ENCODE measurements at regions not wholly inside any gene's neighbourhood (a gene's known extent, or its start where the extent isn't known, plus 50 kb on each side); places are given as distances from the start of the nearest gene placed in this dataset.

DNA sequence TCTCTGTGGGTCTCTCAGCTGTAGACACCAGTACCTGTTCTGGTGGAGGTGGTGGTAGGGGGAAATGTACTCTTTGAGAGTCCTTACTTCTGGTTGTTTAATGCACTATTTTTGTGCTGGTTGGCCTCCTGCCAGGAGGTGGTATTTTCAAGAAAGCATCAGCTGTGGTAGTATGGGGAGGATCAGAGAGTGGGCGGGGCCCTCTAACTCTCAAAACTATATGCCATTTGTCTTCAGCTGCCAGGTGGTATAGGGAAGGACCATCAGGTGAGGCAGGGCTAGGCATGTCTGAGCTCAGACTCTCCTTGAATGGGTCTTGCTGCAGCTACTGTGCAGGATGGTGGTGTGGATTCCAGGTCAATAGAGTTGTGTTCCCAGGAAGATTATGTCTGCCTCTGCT lies 1100.8 kb downstream of the CNTNAP5 start:
- TF ChIP-seq, protein P1, sequence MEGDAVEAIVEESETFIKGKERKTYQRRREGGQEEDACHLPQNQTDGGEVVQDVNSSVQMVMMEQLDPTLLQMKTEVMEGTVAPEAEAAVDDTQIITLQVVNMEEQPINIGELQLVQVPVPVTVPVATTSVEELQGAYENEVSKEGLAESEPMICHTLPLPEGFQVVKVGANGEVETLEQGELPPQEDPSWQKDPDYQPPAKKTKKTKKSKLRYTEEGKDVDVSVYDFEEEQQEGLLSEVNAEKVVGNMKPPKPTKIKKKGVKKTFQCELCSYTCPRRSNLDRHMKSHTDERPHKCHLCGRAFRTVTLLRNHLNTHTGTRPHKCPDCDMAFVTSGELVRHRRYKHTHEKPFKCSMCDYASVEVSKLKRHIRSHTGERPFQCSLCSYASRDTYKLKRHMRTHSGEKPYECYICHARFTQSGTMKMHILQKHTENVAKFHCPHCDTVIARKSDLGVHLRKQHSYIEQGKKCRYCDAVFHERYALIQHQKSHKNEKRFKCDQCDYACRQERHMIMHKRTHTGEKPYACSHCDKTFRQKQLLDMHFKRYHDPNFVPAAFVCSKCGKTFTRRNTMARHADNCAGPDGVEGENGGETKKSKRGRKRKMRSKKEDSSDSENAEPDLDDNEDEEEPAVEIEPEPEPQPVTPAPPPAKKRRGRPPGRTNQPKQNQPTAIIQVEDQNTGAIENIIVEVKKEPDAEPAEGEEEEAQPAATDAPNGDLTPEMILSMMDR (conservative IDR thresholded peaks at IDR 0.05; ENCODE audit: low read depth, low read length): no peak
- TF ChIP-seq EZH2 (IDR thresholded peaks at IDR 0.05; ENCODE audit: borderline replicate concordance, low read depth, low read length, poor library complexity, severe bottlenecking): no peak
- no peaks in the 10 kb centered on the region for H3K27me3 ChIP-seq (replicated peaks; ENCODE audit: insufficient read depth, low read depth, low read length, poor library complexity)
- no TSS peak for BruUV-seq (replicated peaks)
- no peak overlapping the region for H3K4me3 ChIP-seq (ENCODE audit: low read depth, low read length, poor library complexity, severe bottlenecking)
- ChIA-PET CTCF (no interaction called here), POLR2A (ENCODE audit: low non-redundant PET) (no interaction called here)
- H3K9me3 ChIP-seq (ENCODE audit: low read depth, low read length, poor library complexity, severe bottlenecking): peaks cover 25% of the 10 kb centered on the region
- DNase-seq (ENCODE audit: low spot score): no peak
- no peak overlapping the region for H3K27ac ChIP-seq (ENCODE audit: low read depth, low read length, poor library complexity, severe bottlenecking)
- no peaks in the 10 kb centered on the region for H3K36me3 ChIP-seq (ENCODE audit: insufficient read depth, low read length, poor library complexity, severe bottlenecking)
- intact Hi-C loops (cut with micrococcal nuclease; ENCODE audit: unreplicated experiment): no loop called here
- H3K4me1 ChIP-seq (ENCODE audit: insufficient read depth, low read length, poor library complexity, severe bottlenecking): no peaks in the 10 kb centered on the region

DNA sequence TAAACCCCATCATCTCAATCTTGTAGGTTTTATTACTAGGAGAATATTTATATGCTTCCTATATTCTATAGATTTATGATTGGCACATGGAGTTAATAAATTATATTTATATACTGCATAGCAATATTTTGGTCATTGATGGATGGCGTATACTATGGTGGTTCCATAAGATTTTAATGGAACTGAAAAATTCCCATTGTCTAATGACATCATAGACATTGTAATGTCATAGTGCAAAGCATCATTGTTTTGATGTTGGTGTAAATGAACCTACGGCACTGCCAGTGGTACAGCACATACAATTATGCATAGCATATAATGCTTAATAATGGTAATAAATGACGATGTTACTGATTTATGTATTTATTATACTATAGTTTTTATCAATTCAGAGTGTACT lies 1135.9 kb downstream of the CNTNAP5 start:
- Histone ChIP-seq H3K36me3 (ENCODE audit: insufficient read depth, low read length, poor library complexity, severe bottlenecking) (no peaks in the 10 kb centered on the region), H3K4me3 (ENCODE audit: low read depth, low read length, poor library complexity, severe bottlenecking) (no peak overlapping the region), H3K4me1 (ENCODE audit: insufficient read depth, low read length, poor library complexity, severe bottlenecking) (no peaks in the 10 kb centered on the region), H3K9me3 (ENCODE audit: low read depth, low read length, poor library complexity, severe bottlenecking) (no peaks in the 10 kb centered on the region), H3K27me3 (replicated peaks; ENCODE audit: insufficient read depth, low read depth, low read length, poor library complexity) (no peaks in the 10 kb centered on the region), H3K27ac (ENCODE audit: low read depth, low read length, poor library complexity, severe bottlenecking) (no peak overlapping the region)
- no peak for DNase-seq (ENCODE audit: low spot score)
- ChIA-PET POLR2A (ENCODE audit: low non-redundant PET) (no interaction called here), CTCF (no interaction called here)
- intact Hi-C loops (cut with micrococcal nuclease; ENCODE audit: unreplicated experiment): no loop called here
- BruUV-seq (replicated peaks): no TSS peak
- no peak for TF ChIP-seq EZH2 (IDR thresholded peaks at IDR 0.05; ENCODE audit: borderline replicate concordance, low read depth, low read length, poor library complexity, severe bottlenecking)

DNA sequence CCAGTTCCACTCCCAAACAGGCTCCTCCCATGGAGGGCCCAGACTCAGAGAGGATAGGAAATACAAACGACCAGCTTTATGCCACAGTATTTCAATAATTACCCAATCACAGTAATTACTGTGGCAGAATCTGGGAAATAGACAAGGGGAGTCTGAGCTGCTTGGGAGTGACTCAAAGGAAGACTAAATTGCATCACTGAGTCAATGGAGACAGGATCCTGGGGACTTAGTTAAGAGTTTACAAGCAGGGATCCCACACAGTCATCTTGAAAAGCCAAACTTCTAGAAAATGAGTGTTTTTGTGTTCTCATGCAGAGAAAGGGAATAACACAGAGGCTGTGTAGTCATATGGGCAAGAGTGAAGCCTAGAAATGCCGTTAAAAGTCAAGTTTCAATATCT lies 1142.1 kb downstream of the CNTNAP5 start:
- Histone ChIP-seq H3K27ac (ENCODE audit: low read depth, low read length, poor library complexity, severe bottlenecking) (no peak overlapping the region), H3K9me3 (ENCODE audit: low read depth, low read length, poor library complexity, severe bottlenecking) (no peaks in the 10 kb centered on the region), H3K27me3 (replicated peaks; ENCODE audit: insufficient read depth, low read depth, low read length, poor library complexity) (no peaks in the 10 kb centered on the region), H3K36me3 (ENCODE audit: insufficient read depth, low read length, poor library complexity, severe bottlenecking) (no peaks in the 10 kb centered on the region), H3K4me1 (ENCODE audit: insufficient read depth, low read length, poor library complexity, severe bottlenecking) (no peaks in the 10 kb centered on the region), H3K4me3 (ENCODE audit: low read depth, low read length, poor library complexity, severe bottlenecking) (no peak overlapping the region)
- ChIA-PET POLR2A (ENCODE audit: low non-redundant PET) (no interaction called here), CTCF (no interaction called here)
- no peak for TF ChIP-seq EZH2 (IDR thresholded peaks at IDR 0.05; ENCODE audit: borderline replicate concordance, low read depth, low read length, poor library complexity, severe bottlenecking)
- TF ChIP-seq, protein P1 (conservative IDR thresholded peaks at IDR 0.05; ENCODE audit: low read depth, low read length): no peak
- intact Hi-C loops (cut with micrococcal nuclease; ENCODE audit: unreplicated experiment): no loop called here
- no peak for DNase-seq (ENCODE audit: low spot score)
- no TSS peak for BruUV-seq (replicated peaks)

DNA sequence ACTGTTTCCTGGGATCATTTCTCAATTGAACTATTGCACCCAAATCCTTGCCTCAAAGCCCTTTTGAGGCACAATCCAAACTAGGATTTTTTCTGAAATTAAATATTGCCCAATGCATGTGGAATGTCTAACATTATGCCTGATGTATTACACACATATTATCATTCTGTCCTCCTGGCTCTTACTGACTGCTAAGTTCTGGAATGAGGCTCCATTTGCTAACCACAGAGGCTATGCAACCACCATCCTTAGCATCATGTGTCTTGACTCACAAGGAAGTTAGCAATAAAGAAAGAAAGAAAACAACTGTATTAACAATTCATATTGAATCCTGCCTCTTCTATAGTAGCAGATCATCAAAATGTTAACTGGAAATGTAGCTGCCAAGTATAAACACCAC lies 1142.7 kb downstream of the CNTNAP5 start:
- POLR2A ChIA-PET (ENCODE audit: low non-redundant PET): no interaction called here
- no TSS peak for BruUV-seq (replicated peaks)
- no peak for DNase-seq (ENCODE audit: low spot score)

More for the DNA sequence above, 1142.7 kb downstream of the CNTNAP5 start:
- Histone ChIP-seq H3K9me3 (ENCODE audit: low read depth, low read length, poor library complexity, severe bottlenecking) (no peaks in the 10 kb centered on the region), H3K36me3 (ENCODE audit: insufficient read depth, low read length, poor library complexity, severe bottlenecking) (no peaks in the 10 kb centered on the region), H3K4me1 (ENCODE audit: insufficient read depth, low read length, poor library complexity, severe bottlenecking) (no peaks in the 10 kb centered on the region), H3K27ac (ENCODE audit: low read depth, low read length, poor library complexity, severe bottlenecking) (no peak overlapping the region), H3K4me3 (ENCODE audit: low read depth, low read length, poor library complexity, severe bottlenecking) (no peak overlapping the region), H3K27me3 (replicated peaks; ENCODE audit: insufficient read depth, low read depth, low read length, poor library complexity) (no peaks in the 10 kb centered on the region)
- TF ChIP-seq, protein P1 (conservative IDR thresholded peaks at IDR 0.05; ENCODE audit: low read depth, low read length): no peak
- intact Hi-C loops (cut with micrococcal nuclease; ENCODE audit: unreplicated experiment): no loop called here
- CTCF ChIA-PET: no interaction called here
